T-cell (primary cell): ENCODE measurements at regions not wholly inside any gene's neighbourhood (a gene's known extent, or its start where the extent isn't known, plus 50 kb on each side); places are given as distances from the start of the nearest gene placed in this dataset.

Experiments
- ATAC-seq, 4 experiments: fragments of 200-7000 bp in 3 of 4; fragments of 150-1000 bp in 1 of 4; cut with Tn5 transposase; replicated peaks in 1 of 4; 1 replicate in 3 of 4; 2 replicates in 1 of 4; pipeline ENCODE4 v1.10.0; 2021; ENCODE audit warnings: moderate library complexity in 3 of 4, mild to moderate bottlenecking in 2 of 4, moderate number of reproducible peaks in 1 of 4
- CTCF ChIA-PET, 2 donors: fragments of 300-600 bp; sonication (Branson Sonifier 250); formaldehyde crosslinking; loops; one replicate each; lab custom pipeline; 2022; ENCODE audit warnings: antibody characterized with exemption in 2 of 2; lab: Charles Lee
- POLR2A ChIA-PET, 2 donors: fragments of 300-600 bp; sonication (Branson Sonifier 250); formaldehyde crosslinking; loops; one replicate each; lab custom pipeline; 2022; ENCODE audit warnings: antibody characterized with exemption in 2 of 2; lab: Charles Lee
- DNase-seq, 35 experiments: peaks; one replicate each; pipeline versions ENCODE4 v3.0.0 to v3.0.0-alpha.2; 2013 to 2023
- H3K27ac ChIP-seq: one replicate; pipeline ENCODE4 v1.5.1; 2013; ENCODE audit warnings: low read length
- H3K27me3 ChIP-seq, 2 experiments: replicated peaks in 1 of 2; 1 replicate in 1 of 2; 2 replicates in 1 of 2; pipeline versions ENCODE4 v1.6.1 to v1.7.0; 2013; ENCODE audit warnings: low read length in 1 of 2, mixed read lengths in 1 of 2; ENCODE audit not compliant: control insufficient read depth in 2 of 2, insufficient read depth in 2 of 2; ENCODE audit errors: extremely low read depth in 1 of 2
- H3K36me3 ChIP-seq, 2 donors: 1 replicate in 1 of 2; 2 replicates in 1 of 2; pipeline versions ENCODE4 v1.6.1 to v1.7.0; 2013; ENCODE audit warnings: low read length in 1 of 2; ENCODE audit not compliant: control insufficient read depth in 2 of 2, insufficient read depth in 1 of 2; ENCODE audit errors: extremely low read depth in 1 of 2
- H3K4me1 ChIP-seq, 2 experiments: 1 replicate in 1 of 2; 2 replicates in 1 of 2; pipeline versions ENCODE4 v1.6.1 to v1.7.0; 2013; ENCODE audit warnings: low read length in 2 of 2, mixed read lengths in 1 of 2; ENCODE audit not compliant: insufficient read depth in 2 of 2, control insufficient read depth in 1 of 2; ENCODE audit errors: extremely low read depth in 1 of 2
- H3K4me3 ChIP-seq, 2 donors: 1 replicate in 1 of 2; 2 replicates in 1 of 2; pipeline versions ENCODE4 v1.5.1 to v1.7.0; 2013; ENCODE audit warnings: mild to moderate bottlenecking in 2 of 2, low read length in 1 of 2, moderate library complexity in 1 of 2; ENCODE audit not compliant: control insufficient read depth in 1 of 2; ENCODE audit errors: extremely low read depth in 1 of 2
- H3K9me3 ChIP-seq: 2 replicates; pipeline ENCODE4 v1.7.0; 2013
- H3K27ac Mint-ChIP-seq, 2 donors: one replicate each; pipeline ENCODE4 v1.8.0; 2020 to 2021; ENCODE audit warnings: mild to moderate bottlenecking in 2 of 2, mixed read lengths in 2 of 2
- H3K27me3 Mint-ChIP-seq, 2 donors: one replicate each; pipeline ENCODE4 v1.8.0; 2021 to 2022; ENCODE audit warnings: mixed read lengths in 2 of 2
- H3K36me3 Mint-ChIP-seq: one replicate; pipeline ENCODE4 v1.8.0; 2021; ENCODE audit warnings: mixed read lengths
- H3K4me1 Mint-ChIP-seq, 3 donors: one replicate each; pipeline ENCODE4 v1.8.0; 2020 to 2022; ENCODE audit warnings: mixed read lengths in 3 of 3, mild to moderate bottlenecking in 1 of 3
- H3K4me3 Mint-ChIP-seq, 3 donors: one replicate each; pipeline ENCODE4 v1.8.0; 2020 to 2022; ENCODE audit warnings: mild to moderate bottlenecking in 3 of 3, mixed read lengths in 3 of 3, moderate library complexity in 3 of 3
- H3K9me3 Mint-ChIP-seq, 3 donors: one replicate each; pipeline ENCODE4 v1.8.0; 2020 to 2022; ENCODE audit warnings: mixed read lengths in 3 of 3
- WGBS: methylation state at CpG from one replicate; pipeline ENCODE4 v1.1.5; 2013; ENCODE audit warnings: missing lambda C conversion rate; ENCODE audit not compliant: insufficient coverage; 5-methylcytosine and 5-hydroxymethylcytosine counted together

DNA sequence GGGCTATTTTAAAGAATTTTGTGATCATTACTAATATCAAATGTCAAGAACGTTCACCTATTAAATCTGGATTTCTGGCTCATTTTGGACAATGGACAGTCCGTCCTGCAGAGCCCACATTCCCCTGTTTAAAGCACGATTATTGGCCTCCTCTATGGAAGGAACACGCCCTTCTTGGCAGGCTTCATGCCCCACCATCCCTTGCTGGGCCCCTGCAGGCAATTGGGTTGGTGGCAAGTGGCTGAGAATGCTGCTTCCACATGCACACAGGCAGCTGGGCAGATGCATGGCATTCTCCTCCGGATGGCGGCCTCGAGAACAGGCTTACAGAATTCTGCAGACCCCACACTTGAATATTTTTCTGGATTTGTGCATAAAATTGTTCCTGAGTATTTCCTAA is 305.8 kb upstream of the MKI67 start:
- CTCF ChIA-PET, result no interaction called here
- no peak for ATAC-seq
- no peak overlapping the region for H3K27ac ChIP-seq
- POLR2A ChIA-PET, result no interaction called here
- Mint-ChIP-seq H3K9me3 (no peaks in the 10 kb centered on the region), H3K27ac (no peak overlapping the region), H3K4me1 (no peaks in the 10 kb centered on the region), H3K4me3 (no peak overlapping the region), H3K36me3 (no peaks in the 10 kb centered on the region), H3K27me3 (peaks cover 13 to 15% of the 10 kb centered on the region in 2 donors)
- peaks cover 0 to 1% of the 10 kb centered on the region in 2 experiments for H3K27me3 ChIP-seq
- DNase-seq, result no peak
- H3K36me3 ChIP-seq, result no peaks in the 10 kb centered on the region
- no peaks in the 10 kb centered on the region for H3K9me3 ChIP-seq
- WGBS, result 55% methylated on average over 3 of the region's 7 CpGs
- no peaks in the 10 kb centered on the region for H3K4me1 ChIP-seq
- no peak overlapping the region for H3K4me3 ChIP-seq

DNA sequence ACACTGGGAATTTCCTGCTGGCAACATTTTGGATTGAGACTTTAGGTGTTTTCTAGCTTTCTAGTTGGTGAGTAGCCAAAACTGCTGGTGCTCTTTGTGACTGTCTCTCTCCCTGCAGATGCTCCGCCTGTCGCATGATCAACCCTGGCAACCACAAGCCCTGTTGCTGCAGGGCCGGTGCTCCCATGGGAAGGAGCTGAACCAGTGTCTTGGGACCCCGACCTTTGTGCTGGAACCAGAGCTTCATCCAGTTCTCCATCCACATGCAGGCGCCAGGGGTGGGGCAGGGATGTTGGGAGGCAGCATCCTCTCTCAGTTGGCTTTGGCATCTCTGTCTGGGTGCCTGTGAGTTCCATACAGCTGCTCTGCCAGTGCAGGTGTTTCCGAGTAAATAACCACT is 306.2 kb upstream of the MKI67 start:
- no peak for ATAC-seq
- no peak overlapping the region for H3K4me3 ChIP-seq
- WGBS, result 100% methylated on average over 3 of the region's 6 CpGs
- no peaks in the 10 kb centered on the region for H3K4me1 ChIP-seq
- ChIA-PET CTCF (no interaction called here), POLR2A (no interaction called here)
- Mint-ChIP-seq H3K4me3 (no peak overlapping the region), H3K27ac (no peak overlapping the region), H3K36me3 (no peaks in the 10 kb centered on the region), H3K4me1 (no peaks in the 10 kb centered on the region), H3K9me3 (no peaks in the 10 kb centered on the region), H3K27me3 (peaks cover 12 to 16% of the 10 kb centered on the region in 2 donors)
- no peaks in the 10 kb centered on the region for H3K36me3 ChIP-seq
- H3K27me3 ChIP-seq, result no peaks in the 10 kb centered on the region
- DNase-seq, result no peak
- no peak overlapping the region for H3K27ac ChIP-seq
- no peaks in the 10 kb centered on the region for H3K9me3 ChIP-seq

DNA sequence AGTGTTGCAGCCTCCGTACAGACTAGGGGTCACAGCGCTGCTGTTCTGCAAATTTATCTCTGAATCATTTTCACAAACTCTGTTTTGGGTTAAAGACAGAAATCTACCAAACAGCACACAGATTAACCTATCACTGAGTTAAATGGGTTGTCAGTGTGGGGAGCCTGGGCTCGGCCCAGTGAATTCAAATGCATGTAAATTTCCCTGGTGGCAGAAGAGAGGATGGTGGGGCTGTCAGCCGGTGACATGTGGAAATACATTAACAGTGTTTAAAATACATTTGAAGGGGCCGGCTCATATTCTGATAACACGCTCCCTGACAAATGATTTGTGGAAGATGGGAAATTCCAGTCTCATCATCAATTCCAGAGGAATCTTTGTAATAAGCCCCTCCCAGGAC is 309.6 kb upstream of the MKI67 start:
- Histone ChIP-seq H3K27ac (no peak overlapping the region), H3K4me1 (no peaks in the 10 kb centered on the region), H3K9me3 (no peaks in the 10 kb centered on the region), H3K36me3 (no peaks in the 10 kb centered on the region), H3K27me3 (peaks cover 0 to 8% of the 10 kb centered on the region in 2 experiments), H3K4me3 (no peak overlapping the region)
- no peak overlapping the region for H3K27ac Mint-ChIP-seq
- no peaks in the 10 kb centered on the region for H3K4me1 Mint-ChIP-seq
- ChIA-PET POLR2A (no interaction called here), CTCF (no interaction called here)
- H3K9me3 Mint-ChIP-seq, result peaks cover 0 to 10% (median 0%) of the 10 kb centered on the region in 3 donors
- H3K27me3 Mint-ChIP-seq, result peaks cover 20 to 28% of the 10 kb centered on the region in 2 donors
- ATAC-seq (no peak), DNase-seq (no peak)
- H3K4me3 Mint-ChIP-seq, result no peak overlapping the region
- 83% methylated on average over 4 of the region's 6 CpGs for WGBS
- H3K36me3 Mint-ChIP-seq, result no peaks in the 10 kb centered on the region

DNA sequence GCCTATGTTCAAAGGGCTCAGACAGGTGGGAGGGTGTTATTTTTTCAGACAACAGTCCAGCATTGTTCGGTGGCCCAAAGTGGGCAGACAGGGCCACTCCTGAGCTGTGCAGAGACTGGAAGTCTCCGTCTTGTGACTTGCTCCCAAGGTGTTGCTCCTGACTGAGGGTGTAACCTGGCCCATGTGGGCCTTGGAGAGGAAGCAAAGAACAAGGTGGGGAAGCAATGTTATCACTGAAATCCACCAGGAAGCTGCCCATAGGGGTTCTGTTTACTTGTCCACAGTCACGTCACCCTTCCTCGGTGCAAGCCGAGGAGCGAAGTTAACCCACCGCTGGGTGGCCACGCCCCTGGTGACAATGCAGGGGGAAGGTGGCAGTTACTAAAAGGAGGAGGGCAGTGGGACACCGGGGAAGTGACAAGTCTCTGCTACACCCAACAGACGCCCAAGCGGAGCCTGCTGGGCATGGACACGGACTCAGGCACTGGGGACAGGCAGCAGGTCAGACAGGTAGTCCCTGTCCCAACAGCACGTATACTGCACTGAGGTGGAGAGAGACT is 311.6 kb upstream of the MKI67 start:
- ChIA-PET CTCF (no interaction called here), POLR2A (no interaction called here)
- no peak for ATAC-seq
- no peak overlapping the region for H3K27ac ChIP-seq
- Mint-ChIP-seq H3K27ac (no peak overlapping the region), H3K36me3 (no peaks in the 10 kb centered on the region), H3K9me3 (peaks cover 0 to 19% (median 0%) of the 10 kb centered on the region in 3 donors), H3K27me3 (peaks cover 20 to 34% of the 10 kb centered on the region in 2 donors), H3K4me1 (no peaks in the 10 kb centered on the region), H3K4me3 (no peak overlapping the region)
- WGBS, result 89% methylated on average over 12 of the region's 13 CpGs
- no peaks in the 10 kb centered on the region for H3K9me3 ChIP-seq
- no peaks in the 10 kb centered on the region for H3K4me1 ChIP-seq
- no peak overlapping the region for H3K4me3 ChIP-seq
- peaks cover 0 to 8% of the 10 kb centered on the region in 2 experiments for H3K27me3 ChIP-seq
- no peak for DNase-seq
- no peaks in the 10 kb centered on the region for H3K36me3 ChIP-seq

DNA sequence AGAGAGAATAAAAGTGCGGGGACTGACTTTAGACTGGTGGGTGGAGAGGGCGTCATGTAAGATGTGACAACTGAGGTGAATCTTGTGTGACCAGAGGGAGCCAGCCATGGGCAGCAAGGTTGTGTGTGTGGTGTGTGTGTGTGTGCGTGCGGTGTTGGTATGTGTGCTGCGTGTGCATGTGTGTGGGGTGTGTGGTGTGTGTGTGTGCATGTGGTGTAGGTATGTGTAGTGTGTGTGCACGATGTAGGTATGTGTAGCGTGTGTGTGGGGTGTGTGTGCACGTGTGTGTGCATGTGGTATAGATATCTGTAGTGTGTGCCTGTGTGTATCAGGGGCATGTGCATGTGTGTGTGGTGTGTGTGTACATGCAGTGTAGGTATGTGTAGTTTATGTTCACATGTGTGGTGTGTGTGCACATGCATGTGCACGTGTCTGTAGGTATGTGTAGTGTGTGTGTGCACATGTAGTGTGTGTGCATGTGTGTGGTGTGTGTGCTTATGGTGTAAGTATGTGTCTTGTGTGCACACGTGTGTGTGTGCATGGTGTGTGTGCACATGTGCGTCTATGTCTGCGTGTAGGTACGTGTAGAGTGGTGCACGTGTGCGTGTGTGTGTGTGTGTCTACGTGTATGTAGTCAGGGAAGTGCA is 312.3 kb upstream of the MKI67 start:
- H3K4me3 ChIP-seq, result no peak overlapping the region
- ATAC-seq (no peak), DNase-seq (no peak)
- ChIA-PET POLR2A (no interaction called here), CTCF (no interaction called here)
- H3K27ac ChIP-seq, result no peak overlapping the region
- Mint-ChIP-seq H3K4me3 (no peak overlapping the region), H3K4me1 (no peaks in the 10 kb centered on the region), H3K9me3 (peaks cover 0 to 19% (median 0%) of the 10 kb centered on the region in 3 donors), H3K27ac (no peak overlapping the region), H3K27me3 (peaks cover 20 to 34% of the 10 kb centered on the region in 2 donors), H3K36me3 (no peaks in the 10 kb centered on the region)
- H3K4me1 ChIP-seq, result no peaks in the 10 kb centered on the region
- H3K27me3 ChIP-seq, result peaks cover 0 to 8% of the 10 kb centered on the region in 2 experiments
- no peaks in the 10 kb centered on the region for H3K9me3 ChIP-seq
- no peaks in the 10 kb centered on the region for H3K36me3 ChIP-seq
- WGBS, result 95% methylated on average over 12 of the region's 16 CpGs

DNA sequence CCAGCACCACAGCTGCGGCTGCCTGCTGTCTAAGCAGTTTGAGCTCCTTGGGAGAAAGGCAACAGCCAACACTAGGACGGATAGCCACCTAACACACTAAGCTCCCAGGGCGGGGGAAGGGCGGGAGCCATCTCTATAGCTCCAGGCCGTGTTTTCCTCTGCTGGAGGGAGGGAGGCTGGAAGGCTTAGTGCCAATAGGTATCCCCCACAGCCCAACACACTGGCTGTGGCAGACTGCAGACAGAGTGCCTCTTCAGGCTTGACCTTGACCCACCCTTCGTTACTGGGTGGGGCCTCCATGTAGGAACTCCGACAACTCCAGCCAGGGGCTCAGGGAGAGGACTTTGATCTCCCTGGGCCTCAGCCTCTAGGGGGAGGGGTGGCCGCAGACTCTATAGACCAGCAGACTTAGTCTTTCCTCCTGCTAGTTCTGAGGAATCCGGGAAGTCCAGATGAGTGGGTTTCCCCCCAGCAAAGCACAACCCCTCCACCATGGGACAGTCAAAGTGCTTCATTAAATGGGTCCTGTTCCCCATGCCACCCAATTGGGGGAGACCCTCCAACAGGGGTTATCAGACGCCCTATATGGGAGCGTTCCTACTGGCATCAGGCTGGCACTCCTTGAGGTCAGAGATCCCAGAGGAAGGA is 314.4 kb upstream of the MKI67 start:
- H3K36me3 Mint-ChIP-seq, result no peaks in the 10 kb centered on the region
- CTCF ChIA-PET, result no interaction called here
- no peaks in the 10 kb centered on the region for H3K9me3 ChIP-seq
- no peak overlapping the region for H3K27ac Mint-ChIP-seq
- no peak overlapping the region for H3K27ac ChIP-seq
- DNase-seq (no peak), ATAC-seq (no peak)
- peaks cover 0 to 19% (median 0%) of the 10 kb centered on the region in 3 donors for H3K9me3 Mint-ChIP-seq
- H3K4me3 ChIP-seq, result no peak overlapping the region
- H3K27me3 ChIP-seq, result peaks cover 0 to 8% of the 10 kb centered on the region in 2 experiments
- WGBS, result 60% methylated on average over 3 of the region's 11 CpGs
- no peaks in the 10 kb centered on the region for H3K36me3 ChIP-seq
- H3K4me1 ChIP-seq, result no peaks in the 10 kb centered on the region
- H3K27me3 Mint-ChIP-seq, result peaks cover 10 to 29% of the 10 kb centered on the region in 2 donors
- POLR2A ChIA-PET, result no interaction called here
- no peaks in the 10 kb centered on the region for H3K4me1 Mint-ChIP-seq
- H3K4me3 Mint-ChIP-seq, result no peak overlapping the region
